Activated T-cell treated with anti-CD3 and anti-CD28 coated beads, Interleukin-2, amount 50 U/mL, for 24 hours (primary cell): ENCODE measurements at regions not wholly inside any gene's neighbourhood (a gene's known extent, or its start where the extent isn't known, plus 50 kb on each side); places are given as distances from the start of the nearest gene placed in this dataset.

Experiments
- DNase-seq: peaks from one replicate; pipeline ENCODE4 v3.0.0-alpha.2; 2020
- H3K27ac Mint-ChIP-seq: 2 replicates; pipeline ENCODE4 v1.8.0; 2020; ENCODE audit warnings: mild to moderate bottlenecking, mixed read lengths
- H3K27me3 Mint-ChIP-seq: 2 replicates; pipeline ENCODE4 v1.8.0; 2020; ENCODE audit warnings: mixed read lengths
- H3K36me3 Mint-ChIP-seq: 2 replicates; pipeline ENCODE4 v1.8.0; 2020; ENCODE audit warnings: low read depth, mixed read lengths
- H3K4me1 Mint-ChIP-seq: 2 replicates; pipeline ENCODE4 v1.8.0; 2020; ENCODE audit warnings: low read depth, mixed read lengths
- H3K4me3 Mint-ChIP-seq: 2 replicates; pipeline ENCODE4 v1.8.0; 2020; ENCODE audit warnings: mild to moderate bottlenecking, moderate library complexity, mixed read lengths
- H3K9me3 Mint-ChIP-seq: 2 replicates; pipeline ENCODE4 v1.8.0; 2020; ENCODE audit warnings: mixed read lengths

DNA sequence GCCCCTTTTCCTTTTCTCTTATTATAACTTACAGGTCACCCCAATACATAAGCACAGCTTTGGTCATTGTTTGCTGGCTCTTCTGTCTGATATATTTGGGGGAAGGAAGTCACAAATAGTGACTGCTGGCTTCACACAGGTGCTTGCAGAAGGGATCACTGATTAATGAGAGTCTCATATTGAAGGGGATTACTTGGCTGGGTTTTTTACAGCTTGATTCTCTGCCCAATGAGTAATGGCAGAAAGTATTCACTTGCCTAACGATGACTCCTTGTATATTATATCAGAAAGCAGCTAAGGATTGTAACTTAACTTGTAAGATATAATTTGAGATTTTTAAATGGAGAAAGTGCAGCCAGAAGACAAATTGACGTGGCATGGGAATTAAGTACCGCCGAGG lies 119.3 kb upstream of the PFN2 start:
- Mint-ChIP-seq H3K36me3 (no peaks in the 10 kb centered on the region), H3K4me3 (no peak overlapping the region), H3K9me3 (no peaks in the 10 kb centered on the region), H3K4me1 (no peaks in the 10 kb centered on the region), H3K27ac (no peak overlapping the region), H3K27me3 (peaks cover 30% of the 10 kb centered on the region)
- no peak for DNase-seq

DNA sequence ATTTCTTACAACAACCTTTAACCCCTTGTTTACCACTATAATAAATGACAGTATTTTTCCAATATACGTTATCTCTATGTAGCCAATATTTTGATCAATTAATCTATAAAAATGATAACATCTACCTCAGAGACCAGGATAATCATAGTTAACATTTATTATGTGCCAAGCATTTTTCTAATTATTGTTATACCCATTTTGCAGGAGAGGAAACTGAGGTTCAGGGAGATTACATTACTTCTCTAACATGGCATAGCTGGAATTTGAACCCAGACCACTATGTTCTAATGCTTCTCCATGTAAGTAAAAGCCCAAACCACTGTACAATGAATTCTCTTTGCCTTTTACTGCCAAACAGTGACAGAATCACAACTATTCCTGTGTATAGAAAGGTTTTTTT lies 113.4 kb upstream of the PFN2 start:
- Mint-ChIP-seq H3K27me3 (peaks cover 20% of the 10 kb centered on the region), H3K36me3 (no peaks in the 10 kb centered on the region), H3K27ac (no peak overlapping the region), H3K9me3 (no peaks in the 10 kb centered on the region), H3K4me1 (no peaks in the 10 kb centered on the region), H3K4me3 (no peak overlapping the region)
- DNase-seq: no peak

DNA sequence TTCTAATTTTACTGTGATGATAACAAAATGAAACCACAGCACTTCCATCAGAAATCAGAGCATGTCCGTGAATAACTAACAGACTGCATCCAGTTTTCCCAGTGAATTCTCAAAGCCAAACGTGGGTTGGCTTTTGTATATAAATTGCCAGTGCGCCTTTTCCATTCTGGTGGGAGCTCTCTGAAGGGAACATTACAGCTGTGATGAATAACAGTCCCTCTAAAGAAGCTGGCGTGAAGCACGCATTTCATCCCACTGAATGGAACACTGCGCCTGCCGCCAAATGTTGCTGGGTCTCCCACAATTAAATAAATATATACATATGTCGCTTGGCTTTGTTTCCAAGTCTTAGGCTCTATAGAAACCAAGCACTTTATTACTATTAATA lies 113.0 kb upstream of the PFN2 start:
- peaks cover 15% of the 10 kb centered on the region for H3K27me3 Mint-ChIP-seq
- H3K4me3 Mint-ChIP-seq: no peak overlapping the region
- no peaks in the 10 kb centered on the region for H3K36me3 Mint-ChIP-seq
- no peak for DNase-seq
- H3K4me1 Mint-ChIP-seq: no peaks in the 10 kb centered on the region
- no peaks in the 10 kb centered on the region for H3K9me3 Mint-ChIP-seq
- H3K27ac Mint-ChIP-seq: no peak overlapping the region

DNA sequence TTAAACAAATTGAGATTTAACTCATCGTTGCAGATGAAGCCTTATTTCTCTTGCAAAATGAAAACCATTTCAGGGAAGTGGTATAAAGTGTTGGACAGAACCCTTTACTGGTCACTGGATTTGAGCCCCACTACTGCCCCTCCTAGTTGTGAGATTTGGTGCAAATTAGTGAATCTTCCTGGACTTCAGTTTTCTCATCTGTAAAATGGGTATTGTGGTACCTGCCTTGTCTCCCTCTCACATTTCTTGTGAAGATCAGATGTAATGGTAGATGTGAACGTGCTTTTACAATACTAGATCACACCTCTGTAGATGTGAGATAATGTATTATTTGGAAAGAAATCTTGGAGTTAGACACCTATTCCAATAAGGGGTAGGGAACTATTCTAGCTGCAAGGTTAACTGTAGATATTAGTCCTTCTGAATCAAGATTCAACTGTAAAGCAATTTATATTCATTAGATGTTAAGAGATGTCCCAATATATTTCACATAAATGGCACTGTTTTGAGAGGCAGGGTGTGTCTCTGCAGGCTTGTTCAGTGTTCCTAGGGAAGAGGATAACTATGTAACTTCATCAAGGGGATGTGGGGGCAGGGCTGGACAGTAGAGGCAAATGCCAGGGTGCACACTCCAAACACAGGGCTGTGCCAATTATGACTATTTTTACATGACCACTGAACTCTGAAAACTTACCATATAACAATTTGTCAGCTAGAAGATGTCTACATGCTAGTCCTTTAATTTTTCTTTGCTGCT lies 112.4 kb upstream of the PFN2 start:
- Mint-ChIP-seq H3K4me1 (no peaks in the 10 kb centered on the region), H3K4me3 (no peak overlapping the region), H3K36me3 (no peaks in the 10 kb centered on the region), H3K27ac (no peak overlapping the region), H3K27me3 (peaks cover 11% of the 10 kb centered on the region), H3K9me3 (no peaks in the 10 kb centered on the region)
- no peak for DNase-seq

DNA sequence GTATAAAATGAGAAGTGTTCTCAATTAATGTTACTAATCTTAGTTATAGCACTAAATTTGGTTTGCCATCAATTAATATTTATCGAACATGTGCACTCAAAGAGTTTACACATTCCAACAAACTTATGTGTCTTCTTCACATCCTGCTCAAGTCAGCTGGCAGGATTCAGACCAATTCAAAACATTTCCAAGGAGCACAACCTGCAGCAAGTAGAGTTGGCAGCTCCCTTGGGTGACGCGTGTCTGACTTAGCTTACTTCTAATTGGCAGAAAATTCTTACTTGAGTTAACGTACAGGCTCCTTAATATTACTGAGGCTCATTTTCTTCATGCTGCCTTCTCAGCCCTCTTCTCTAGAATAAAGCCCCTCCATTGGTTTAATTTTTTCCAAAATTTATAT lies 110.4 kb upstream of the PFN2 start:
- H3K9me3 Mint-ChIP-seq: peaks cover 3% of the 10 kb centered on the region
- peaks cover 6% of the 10 kb centered on the region for H3K27me3 Mint-ChIP-seq
- no peak overlapping the region for H3K27ac Mint-ChIP-seq
- H3K36me3 Mint-ChIP-seq: no peaks in the 10 kb centered on the region
- no peak for DNase-seq
- H3K4me1 Mint-ChIP-seq: peaks cover 6% of the 10 kb centered on the region
- no peak overlapping the region for H3K4me3 Mint-ChIP-seq

DNA sequence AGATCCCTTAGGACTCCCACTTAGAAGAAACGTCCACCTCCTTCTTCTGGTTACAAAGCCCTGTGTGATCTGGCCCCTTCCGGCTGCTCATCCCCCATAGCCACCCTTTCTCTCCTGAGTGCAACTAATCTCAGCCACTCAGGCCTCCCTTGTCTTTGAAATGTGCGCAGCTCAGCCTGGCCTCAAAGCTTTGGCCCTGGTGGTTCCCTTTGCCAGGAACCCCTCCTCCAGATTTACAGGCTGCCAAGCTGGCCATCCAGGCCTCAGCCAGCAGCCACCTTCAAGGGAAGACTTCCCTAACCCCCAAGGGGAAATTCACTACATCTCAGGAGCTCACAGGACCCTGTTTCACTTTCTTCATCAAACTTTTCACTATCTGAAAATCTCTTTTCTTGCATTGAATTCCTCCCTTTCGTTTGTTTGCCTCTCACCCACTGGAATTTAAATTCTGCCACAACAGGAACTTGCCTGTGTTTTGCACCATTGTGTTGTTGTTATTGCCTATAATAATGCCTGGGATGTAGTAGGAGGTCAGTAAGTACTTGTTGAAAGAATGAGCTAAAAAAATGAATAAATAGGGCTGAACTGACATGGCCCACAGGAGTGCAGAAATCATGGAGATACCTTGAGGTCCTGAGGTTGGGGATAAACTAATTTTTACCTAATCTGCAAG lies 109.5 kb upstream of the PFN2 start:
- Mint-ChIP-seq H3K9me3 (peaks cover 5% of the 10 kb centered on the region), H3K36me3 (no peaks in the 10 kb centered on the region), H3K4me3 (no peak overlapping the region), H3K4me1 (peaks cover 6% of the 10 kb centered on the region), H3K27ac (no peak overlapping the region), H3K27me3 (peaks cover 6% of the 10 kb centered on the region)
- no peak for DNase-seq

DNA sequence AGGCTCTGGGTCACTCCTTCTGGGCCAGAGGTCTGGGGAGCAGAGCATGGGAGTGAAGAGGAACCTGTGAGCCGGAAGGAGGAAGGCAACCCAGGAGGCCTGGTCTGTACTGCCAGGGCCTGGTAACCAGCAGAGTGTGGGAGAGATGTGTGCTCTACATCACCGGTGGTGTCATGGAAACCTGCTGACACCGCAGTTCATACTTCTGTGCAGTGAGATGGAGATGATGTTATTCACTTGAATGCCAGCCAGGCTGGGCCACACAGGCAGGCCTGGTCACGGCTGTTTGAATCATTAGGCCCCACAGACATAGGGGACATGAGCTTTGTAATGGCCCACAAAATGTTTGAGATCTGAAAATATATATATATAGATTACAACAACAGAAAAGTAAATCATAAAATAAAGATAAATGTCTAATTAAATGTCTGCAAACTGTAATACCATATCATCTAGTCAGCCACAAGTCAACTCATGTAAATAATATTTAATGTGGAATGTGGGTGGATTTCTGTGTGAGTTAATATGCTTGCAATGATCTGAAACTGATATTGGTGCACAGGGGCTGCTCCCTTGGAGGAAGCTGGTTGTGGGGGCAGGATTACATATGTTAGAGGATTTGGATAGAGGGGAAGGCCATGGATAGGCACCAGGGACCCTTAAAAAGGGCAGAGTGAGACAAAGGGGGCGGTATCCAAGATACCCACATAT lies 108.5 kb upstream of the PFN2 start:
- H3K27me3 Mint-ChIP-seq: peaks cover 2% of the 10 kb centered on the region
- H3K4me1 Mint-ChIP-seq: peaks cover 6% of the 10 kb centered on the region
- H3K36me3 Mint-ChIP-seq: no peaks in the 10 kb centered on the region
- no peak for DNase-seq
- H3K4me3 Mint-ChIP-seq: no peak overlapping the region
- no peak overlapping the region for H3K27ac Mint-ChIP-seq
- H3K9me3 Mint-ChIP-seq: peaks cover 5% of the 10 kb centered on the region

DNA sequence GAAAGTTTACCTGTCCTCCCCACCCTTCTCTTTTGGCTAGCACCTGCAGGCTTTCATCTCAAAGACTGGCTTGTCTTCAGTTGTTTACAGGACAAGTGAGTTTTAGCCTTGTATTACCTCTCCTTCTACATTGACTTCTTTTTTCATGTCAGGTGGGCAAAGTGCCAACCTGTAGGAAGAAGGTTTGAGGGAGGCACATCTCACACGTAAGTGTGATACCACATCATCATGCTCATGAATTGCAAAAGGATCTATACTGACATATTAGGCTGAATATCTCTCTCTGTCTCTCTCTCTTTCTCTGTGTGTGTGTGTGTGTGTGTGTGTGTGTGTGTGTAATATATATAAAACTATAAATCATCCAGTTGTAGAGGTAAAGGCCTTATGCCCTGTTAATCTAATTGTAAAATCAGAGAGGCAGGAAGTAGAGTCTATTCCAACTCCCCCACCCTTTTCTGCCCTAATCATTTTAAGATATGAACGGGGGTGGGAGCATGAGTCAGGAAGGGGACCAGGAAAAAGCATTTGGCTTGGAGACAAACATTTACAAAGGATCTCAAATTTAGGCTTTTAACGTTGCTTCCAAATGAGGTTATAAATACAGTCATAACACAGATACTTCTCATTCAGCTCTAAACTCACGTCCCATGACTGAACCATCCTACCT lies 107.0 kb upstream of the PFN2 start:
- Mint-ChIP-seq H3K4me3 (no peak overlapping the region), H3K36me3 (no peaks in the 10 kb centered on the region), H3K27ac (no peak overlapping the region), H3K27me3 (peaks cover 2% of the 10 kb centered on the region), H3K4me1 (peaks cover 6% of the 10 kb centered on the region), H3K9me3 (peaks cover 5% of the 10 kb centered on the region)
- no peak for DNase-seq

DNA sequence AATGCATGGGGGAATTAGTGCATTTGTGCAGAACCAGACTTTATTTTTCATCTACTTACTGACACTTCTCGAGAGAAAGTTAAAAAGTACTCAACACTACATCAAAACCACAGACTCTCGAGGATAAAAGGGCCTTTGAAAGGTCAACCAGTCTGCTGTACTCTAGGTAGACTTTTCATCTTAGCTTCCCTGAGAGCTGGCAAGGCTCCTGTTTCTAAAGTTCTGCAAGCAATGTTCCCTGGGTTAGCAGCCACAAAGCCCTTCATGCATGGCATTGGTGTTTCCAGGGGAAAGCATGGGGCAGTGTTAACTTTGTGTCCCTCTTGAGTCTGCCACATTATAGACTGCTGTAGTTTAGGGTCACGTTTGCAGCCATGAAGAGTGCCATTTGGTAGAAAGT lies 106.4 kb upstream of the PFN2 start:
- peaks cover 2% of the 10 kb centered on the region for H3K27me3 Mint-ChIP-seq
- H3K36me3 Mint-ChIP-seq: no peaks in the 10 kb centered on the region
- H3K27ac Mint-ChIP-seq: no peak overlapping the region
- peaks cover 5% of the 10 kb centered on the region for H3K9me3 Mint-ChIP-seq
- no peak overlapping the region for H3K4me3 Mint-ChIP-seq
- peaks cover 6% of the 10 kb centered on the region for H3K4me1 Mint-ChIP-seq
- DNase-seq: no peak

DNA sequence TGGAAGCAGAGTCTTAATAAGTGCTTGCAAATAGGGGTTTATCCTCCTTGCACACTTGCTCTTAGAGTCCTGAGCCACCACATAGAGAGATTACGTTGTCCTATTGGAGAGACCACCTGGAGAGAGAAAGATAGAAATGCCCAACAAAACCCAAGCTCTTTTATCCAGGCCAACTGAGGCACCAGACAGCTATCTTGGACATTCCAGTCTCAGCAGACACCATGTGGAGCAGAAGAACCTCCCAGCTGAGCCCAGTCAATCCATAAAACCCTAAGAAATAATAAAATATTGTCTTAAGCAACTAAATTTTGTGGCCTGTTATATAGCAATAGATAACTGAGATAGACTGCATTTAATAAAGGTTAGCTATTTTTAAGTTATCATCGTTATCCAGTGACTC lies 105.7 kb upstream of the PFN2 start:
- Mint-ChIP-seq H3K4me1 (peaks cover 6% of the 10 kb centered on the region), H3K9me3 (peaks cover 5% of the 10 kb centered on the region), H3K27ac (no peak overlapping the region), H3K4me3 (no peak overlapping the region), H3K27me3 (no peaks in the 10 kb centered on the region), H3K36me3 (no peaks in the 10 kb centered on the region)
- DNase-seq: no peak

DNA sequence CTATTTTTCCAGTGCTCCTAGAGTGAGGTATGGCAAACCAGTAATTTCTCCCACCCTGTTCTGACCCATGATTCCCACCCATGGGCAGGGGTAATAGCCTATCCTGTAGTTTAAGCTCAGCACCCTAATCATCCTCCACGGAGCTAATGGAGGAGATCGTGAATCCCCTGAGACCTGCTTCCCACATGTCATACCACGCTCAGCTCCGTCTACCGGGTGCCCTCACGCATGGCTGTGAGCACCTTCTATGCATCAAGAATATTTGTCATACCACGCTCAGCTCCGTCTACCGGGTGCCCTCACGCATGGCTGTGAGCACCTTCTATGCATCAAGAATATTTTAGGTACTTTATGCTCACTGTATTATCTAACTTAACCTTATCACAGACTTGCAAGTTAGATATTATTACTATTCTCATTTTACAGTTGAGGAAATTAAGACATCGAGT lies 104.7 kb upstream of the PFN2 start:
- H3K4me3 Mint-ChIP-seq: no peak overlapping the region
- no peak for DNase-seq
- H3K4me1 Mint-ChIP-seq: peaks cover 6% of the 10 kb centered on the region
- no peak overlapping the region for H3K27ac Mint-ChIP-seq
- no peaks in the 10 kb centered on the region for H3K36me3 Mint-ChIP-seq
- H3K9me3 Mint-ChIP-seq: peaks cover 5% of the 10 kb centered on the region
- H3K27me3 Mint-ChIP-seq: peaks cover 8% of the 10 kb centered on the region

DNA sequence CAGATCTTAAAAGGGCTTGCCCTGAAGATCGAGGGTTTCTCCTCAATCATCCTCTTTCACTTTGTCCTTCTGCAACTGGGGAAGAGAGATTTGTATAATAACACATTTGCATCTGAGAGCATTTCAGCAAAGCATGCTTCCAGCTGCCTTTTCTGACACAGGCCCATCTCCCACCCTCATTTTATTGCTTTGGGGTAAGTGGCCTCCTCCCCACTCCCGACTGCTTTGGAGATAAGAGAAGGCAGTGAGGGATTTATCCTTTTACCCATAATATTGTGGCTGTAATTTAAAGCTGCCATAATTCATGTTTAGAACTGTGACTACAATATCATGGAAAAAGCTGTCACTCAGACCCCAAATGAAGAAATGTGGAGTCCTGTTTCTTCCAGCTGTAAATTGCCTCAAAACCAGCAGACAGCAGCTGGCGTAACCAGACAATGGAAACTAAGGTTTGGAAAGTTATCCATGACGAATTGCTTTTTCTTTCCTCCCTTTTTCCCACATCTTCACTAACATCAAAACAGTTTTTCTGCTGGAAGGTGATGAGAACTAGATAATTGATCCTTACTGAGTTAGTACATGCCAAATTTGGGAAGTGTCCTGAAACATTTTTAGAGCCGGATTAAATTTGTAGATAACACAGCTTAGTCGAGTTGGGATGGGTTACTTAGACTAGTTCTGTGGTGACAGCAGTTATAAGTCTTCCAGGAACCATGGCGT lies 104.2 kb upstream of the PFN2 start:
- Mint-ChIP-seq H3K27ac (no peak overlapping the region), H3K4me1 (peaks cover 6% of the 10 kb centered on the region), H3K36me3 (no peaks in the 10 kb centered on the region), H3K9me3 (peaks cover 5% of the 10 kb centered on the region), H3K4me3 (no peak overlapping the region), H3K27me3 (peaks cover 8% of the 10 kb centered on the region)
- DNase-seq: no peak

DNA sequence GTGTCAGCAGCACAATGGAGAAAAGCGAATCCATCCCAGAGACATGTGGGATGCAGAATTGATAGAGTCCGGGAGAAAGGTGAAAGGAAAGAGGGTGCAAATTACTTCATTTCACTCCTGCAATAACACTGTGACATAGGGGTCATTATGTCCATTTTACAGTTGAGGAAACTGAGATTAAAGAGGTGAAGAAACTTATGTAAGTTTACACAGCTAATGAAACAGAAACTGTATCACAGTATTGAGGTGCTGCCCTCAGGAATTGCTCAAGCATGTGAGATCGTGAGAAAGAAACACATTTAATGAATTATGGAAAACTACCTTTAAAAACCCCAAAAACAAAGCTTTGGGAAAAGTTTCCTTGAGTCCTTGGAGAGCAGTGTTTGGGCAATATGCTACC lies 103.6 kb upstream of the PFN2 start:
- Mint-ChIP-seq H3K4me3 (no peak overlapping the region), H3K27me3 (peaks cover 14% of the 10 kb centered on the region)

DNA sequence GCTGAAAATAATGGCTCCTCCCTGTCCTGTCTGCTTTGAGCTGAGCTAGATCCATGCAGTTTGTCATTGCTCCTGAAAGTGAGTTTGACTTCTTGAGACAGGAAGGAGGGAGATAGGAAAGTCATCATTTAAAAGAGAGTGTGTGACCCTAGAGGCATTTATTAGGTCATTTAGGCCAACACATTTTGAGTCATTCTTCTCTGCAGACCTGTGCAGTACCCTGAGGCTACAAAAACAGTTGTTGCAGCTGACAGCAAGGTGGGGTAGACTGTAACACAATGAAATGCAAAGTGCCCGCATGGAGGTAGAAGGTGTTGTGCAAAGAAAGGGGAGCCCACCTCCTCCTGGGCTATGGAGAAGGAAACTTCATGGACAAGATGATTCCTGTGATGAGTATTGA lies 102.8 kb upstream of the PFN2 start:
- Mint-ChIP-seq H3K9me3 (peaks cover 5% of the 10 kb centered on the region), H3K27me3 (peaks cover 15% of the 10 kb centered on the region), H3K4me1 (peaks cover 6% of the 10 kb centered on the region), H3K36me3 (no peaks in the 10 kb centered on the region), H3K4me3 (no peak overlapping the region), H3K27ac (no peak overlapping the region)
- DNase-seq: no peak

More for the DNA sequence above, 103.6 kb upstream of the PFN2 start:
- H3K9me3 Mint-ChIP-seq: peaks cover 5% of the 10 kb centered on the region
- no peaks in the 10 kb centered on the region for H3K36me3 Mint-ChIP-seq
- DNase-seq: no peak
- H3K27ac Mint-ChIP-seq: no peak overlapping the region
- peaks cover 6% of the 10 kb centered on the region for H3K4me1 Mint-ChIP-seq
